ENCODE measurements at regions not wholly inside any gene's neighbourhood (a gene's known extent, or its start where the extent isn't known, plus 50 kb on each side); places are given as distances from the start of the nearest gene placed in this dataset.

DNA sequence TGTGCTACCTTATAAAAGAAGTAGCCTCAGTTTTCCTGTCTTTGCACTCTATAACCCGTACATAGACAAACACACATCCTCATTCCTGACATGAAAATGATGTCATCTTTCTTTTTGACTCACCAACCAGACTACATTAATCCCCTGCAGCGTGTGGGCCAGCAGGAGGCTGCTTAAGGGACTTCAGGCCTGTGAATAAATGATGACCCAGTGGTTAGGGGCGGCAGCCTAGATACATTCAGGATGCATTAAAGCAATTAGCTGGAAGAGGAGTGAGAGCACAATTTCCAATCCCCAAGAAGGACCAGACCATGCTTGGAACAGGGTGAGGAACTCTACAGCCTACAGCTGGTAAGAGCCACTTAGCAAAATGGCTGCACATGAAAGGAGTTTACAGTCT is 57.3 kb upstream of the KLF7 start:
- Histone ChIP-seq H3K9me3 (no peaks in the 10 kb centered on the region), H3K4me1 (peaks cover 0 to 2% of the 10 kb centered on the region in 2 donors), H3K27ac (no peak overlapping the region), H3K36me3 (no peaks in the 10 kb centered on the region), H3K27me3 (no peaks in the 10 kb centered on the region), H3K4me3 (no peak overlapping the region)
- no peak for TF ChIP-seq POLR2A (IDR thresholded peaks at IDR 0.05)
- TF ChIP-seq, protein P1, sequence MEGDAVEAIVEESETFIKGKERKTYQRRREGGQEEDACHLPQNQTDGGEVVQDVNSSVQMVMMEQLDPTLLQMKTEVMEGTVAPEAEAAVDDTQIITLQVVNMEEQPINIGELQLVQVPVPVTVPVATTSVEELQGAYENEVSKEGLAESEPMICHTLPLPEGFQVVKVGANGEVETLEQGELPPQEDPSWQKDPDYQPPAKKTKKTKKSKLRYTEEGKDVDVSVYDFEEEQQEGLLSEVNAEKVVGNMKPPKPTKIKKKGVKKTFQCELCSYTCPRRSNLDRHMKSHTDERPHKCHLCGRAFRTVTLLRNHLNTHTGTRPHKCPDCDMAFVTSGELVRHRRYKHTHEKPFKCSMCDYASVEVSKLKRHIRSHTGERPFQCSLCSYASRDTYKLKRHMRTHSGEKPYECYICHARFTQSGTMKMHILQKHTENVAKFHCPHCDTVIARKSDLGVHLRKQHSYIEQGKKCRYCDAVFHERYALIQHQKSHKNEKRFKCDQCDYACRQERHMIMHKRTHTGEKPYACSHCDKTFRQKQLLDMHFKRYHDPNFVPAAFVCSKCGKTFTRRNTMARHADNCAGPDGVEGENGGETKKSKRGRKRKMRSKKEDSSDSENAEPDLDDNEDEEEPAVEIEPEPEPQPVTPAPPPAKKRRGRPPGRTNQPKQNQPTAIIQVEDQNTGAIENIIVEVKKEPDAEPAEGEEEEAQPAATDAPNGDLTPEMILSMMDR (IDR thresholded peaks at IDR 0.05): no peak
- intact Hi-C loops (cut with DNase I; ENCODE audit: low total_unique reads): no loop called here
- no peak for DNase-seq

- H3K27me3 ChIP-seq: no peaks in the 10 kb centered on the region
- H3K4me1 ChIP-seq: peaks cover 0 to 5% of the 10 kb centered on the region in 2 donors
- H3K4me3 ChIP-seq: no peak overlapping the region
- no peak for DNase-seq
- no peak overlapping the region for H3K27ac ChIP-seq
- intact Hi-C loops (cut with DNase I; ENCODE audit: low total_unique reads): no loop called here
- TF ChIP-seq, protein P1 (IDR thresholded peaks at IDR 0.05): no peak
- TF ChIP-seq POLR2A (IDR thresholded peaks at IDR 0.05): no peak
- no peaks in the 10 kb centered on the region for H3K36me3 ChIP-seq
- no peaks in the 10 kb centered on the region for H3K9me3 ChIP-seq
Observed at GRCh38 chr2:207224381-207224780, 58.6 kb upstream of the KLF7 start.

- Histone ChIP-seq H3K4me3 (no peak overlapping the region), H3K4me1 (peaks cover 0 to 5% of the 10 kb centered on the region in 2 donors), H3K9me3 (no peaks in the 10 kb centered on the region), H3K27ac (no peak overlapping the region), H3K36me3 (no peaks in the 10 kb centered on the region), H3K27me3 (no peaks in the 10 kb centered on the region)
- DNase-seq: no peak
- intact Hi-C loops (cut with DNase I; ENCODE audit: low total_unique reads): no loop called here
- TF ChIP-seq, protein P1 (IDR thresholded peaks at IDR 0.05): no peak
- no peak for TF ChIP-seq POLR2A (IDR thresholded peaks at IDR 0.05)
Observed at GRCh38 chr2:207224791-207225482, 59.2 kb upstream of the KLF7 start.

DNA sequence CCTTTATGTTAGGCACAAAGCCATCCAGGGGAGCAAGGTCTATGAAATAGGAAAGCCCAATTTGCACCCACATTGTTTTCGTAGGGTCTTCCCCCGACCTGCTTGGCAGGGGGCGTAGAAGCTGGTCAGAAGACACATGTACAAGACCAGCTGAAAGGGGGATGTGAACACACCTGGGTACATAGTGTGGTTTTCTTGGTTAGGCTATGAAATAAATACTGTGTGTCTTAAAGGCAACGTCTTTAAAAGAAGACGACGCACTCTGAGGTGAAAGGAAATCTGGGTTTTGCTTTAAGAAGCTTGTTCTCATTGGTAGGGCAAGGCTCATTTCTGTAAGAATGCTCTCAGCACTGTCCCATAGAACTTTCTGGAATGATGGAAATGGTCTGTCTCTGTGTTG is 60.0 kb upstream of the KLF7 start:
- peaks cover 0 to 5% of the 10 kb centered on the region in 2 donors for H3K4me1 ChIP-seq
- no peak overlapping the region for H3K4me3 ChIP-seq
- TF ChIP-seq POLR2A (IDR thresholded peaks at IDR 0.05): no peak
- TF ChIP-seq, protein P1 (IDR thresholded peaks at IDR 0.05): no peak
- H3K27me3 ChIP-seq: no peaks in the 10 kb centered on the region
- H3K27ac ChIP-seq: no peak overlapping the region
- no peak for DNase-seq
- intact Hi-C loops (cut with DNase I; ENCODE audit: low total_unique reads): no loop called here
- H3K36me3 ChIP-seq: no peaks in the 10 kb centered on the region
- no peaks in the 10 kb centered on the region for H3K9me3 ChIP-seq

DNA sequence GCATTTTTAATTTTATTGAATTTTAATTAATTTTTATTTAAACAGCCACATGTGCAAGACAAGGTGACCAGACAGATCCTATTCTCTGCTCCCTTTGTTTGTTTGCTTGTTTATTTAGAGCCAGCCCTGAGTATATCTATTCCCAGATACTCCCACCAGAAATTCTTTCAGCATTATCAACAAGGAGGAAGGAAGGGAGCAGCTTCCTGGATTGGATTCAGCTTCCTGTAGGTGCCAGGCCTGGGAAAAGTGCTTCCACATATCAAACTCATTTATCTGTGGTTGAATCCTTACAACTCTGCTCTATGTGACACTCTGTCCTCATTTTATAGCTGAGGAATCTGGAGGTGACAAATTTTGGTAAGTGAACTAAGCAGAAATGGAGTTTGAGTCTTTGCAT is 60.5 kb upstream of the KLF7 start:
- no peak overlapping the region for H3K27ac ChIP-seq
- peaks cover 0 to 5% of the 10 kb centered on the region in 2 donors for H3K4me1 ChIP-seq
- H3K27me3 ChIP-seq: no peaks in the 10 kb centered on the region
- TF ChIP-seq, protein P1 (IDR thresholded peaks at IDR 0.05): no peak
- TF ChIP-seq POLR2A (IDR thresholded peaks at IDR 0.05): no peak
- no peak overlapping the region for H3K4me3 ChIP-seq
- H3K9me3 ChIP-seq: no peaks in the 10 kb centered on the region
- intact Hi-C loops (cut with DNase I; ENCODE audit: low total_unique reads): no loop called here
- no peak for DNase-seq
- no peaks in the 10 kb centered on the region for H3K36me3 ChIP-seq

Data from uterus (tissue), 3 donors.